D721Med (cell line): ENCODE measurements at regions not wholly inside any gene's neighbourhood (a gene's known extent, or its start where the extent isn't known, plus 50 kb on each side); places are given as distances from the start of the nearest gene placed in this dataset.

Experiments
- DNase-seq: peaks from one replicate; pipeline ENCODE4 v3.0.0; 2011; ENCODE audit warnings: low spot score; ENCODE audit not compliant: insufficient read length
- FAIRE-seq: peaks from 2 replicates; lab custom pipeline; 2011; peaks lifted over from hg19 to GRCh38; lab: Jason Lieb, UNC
- CTCF ChIP-seq: IDR thresholded peaks from 2 replicates; pipeline ENCODE4 v1.5.1; 2012; ENCODE audit warnings: mild to moderate bottlenecking, control low read depth; ENCODE audit not compliant: insufficient read depth; ENCODE audit errors: missing control alignments

GRCh38 chr4:105075045-105075444 is 71.6 kb upstream of the TET2 start:
- TF ChIP-seq CTCF: no peak
- FAIRE-seq (no peak), DNase-seq (no peak)

- no peak for FAIRE-seq
- TF ChIP-seq CTCF: no peak
- DNase-seq: no peak
Measured at GRCh38 chr4:105088110-105088879, 58.4 kb upstream of the TET2 start.

- DNase-seq (no peak), FAIRE-seq (no peak)
- TF ChIP-seq CTCF: no peak
Measured at GRCh38 chr4:105092356-105092755, 54.3 kb upstream of the TET2 start.

GRCh38 chr4:105092768-105093167 is 53.9 kb upstream of the TET2 start:
- FAIRE-seq (no peak), DNase-seq (no peak)
- TF ChIP-seq CTCF: no peak

GRCh38 chr4:105093975-105094374 is 52.7 kb upstream of the TET2 start:
- DNase-seq (no peak), FAIRE-seq (no peak)
- no peak for TF ChIP-seq CTCF
